Tibial artery (tissue), 4 donors: ENCODE measurements at regions not wholly inside any gene's neighbourhood (a gene's known extent, or its start where the extent isn't known, plus 50 kb on each side); places are given as distances from the start of the nearest gene placed in this dataset.

Experiments
- DNase-seq, 2 donors: peaks; one replicate each; pipeline ENCODE4 v3.0.0-alpha.2; 2019
- H3K27ac ChIP-seq, 2 donors: fragments of 200-600 bp; sonication (generic) in 1 of 2; 1 replicate in 1 of 2; 2 replicates in 1 of 2; pipeline ENCODE4 v1.5.1; 2018 to 2019; ENCODE audit warnings: mild to moderate bottlenecking in 1 of 2
- H3K27me3 ChIP-seq, 2 donors: fragments of 200-600 bp; sonication (generic) in 1 of 2; one replicate each; pipeline versions ENCODE4 v1.5.1 to v1.6.0; 2016 to 2019
- H3K36me3 ChIP-seq, 3 donors: fragments of 200-600 bp; sonication (generic) in 2 of 3; one replicate each; pipeline ENCODE4 v1.5.1; 2016 to 2019; ENCODE audit warnings: mild to moderate bottlenecking in 2 of 3
- H3K4me1 ChIP-seq, 4 donors: fragments of 200-600 bp; sonication (generic) in 2 of 4; 1 replicate in 3 of 4; 2 replicates in 1 of 4; pipeline ENCODE4 v1.5.1; 2016 to 2019
- H3K4me3 ChIP-seq, 2 donors: fragments of 200-600 bp; sonication (generic) in 1 of 2; 1 replicate in 1 of 2; 2 replicates in 1 of 2; pipeline ENCODE4 v1.5.1; 2018 to 2019; ENCODE audit warnings: mild to moderate bottlenecking in 2 of 2
- H3K9me3 ChIP-seq, 3 donors: fragments of 200-600 bp; sonication (generic) in 1 of 3; one replicate each; pipeline ENCODE4 v1.5.1; 2016 to 2019
- intact Hi-C: fragments of 100-400 bp; cut with DNase I; formaldehyde crosslinking; loops from one replicate; pipeline ENCODE4 v1.15.0; 2023; ENCODE audit warnings: low total_unique reads
- TF ChIP-seq, protein P1 (sequence below), 2 experiments: fragments of 200-600 bp in 1 of 2; fragments of 450-650 bp in 1 of 2; IDR thresholded peaks; one replicate each; pipeline ENCODE4 v1.5.1; 2017 to 2019; ENCODE audit warnings: antibody characterized with exemption in 2 of 2, mild to moderate bottlenecking in 1 of 2, moderate library complexity in 1 of 2

DNA sequence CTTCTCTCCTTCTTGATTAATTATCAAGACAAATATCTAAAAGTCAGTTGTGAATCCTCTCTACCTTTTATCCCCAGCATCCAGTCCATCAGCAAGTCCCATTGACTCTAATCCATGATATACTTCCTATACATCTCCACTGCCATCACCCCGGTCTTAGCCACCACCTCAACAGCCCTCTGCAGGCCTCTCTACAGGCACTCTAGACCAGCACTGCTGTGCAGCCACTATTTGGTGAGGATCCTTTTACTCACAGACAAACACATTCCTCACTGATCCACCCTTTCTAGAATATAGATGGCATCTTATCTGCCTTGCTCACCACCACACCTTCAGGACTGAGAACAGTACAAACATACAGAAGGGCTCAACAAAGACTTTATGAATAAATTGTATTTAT is 221.7 kb downstream of the RFC3 start:
- no peak for DNase-seq
- H3K27ac ChIP-seq: no peak overlapping the region
- H3K9me3 ChIP-seq: peaks cover 0 to 5% (median 4%) of the 10 kb centered on the region in 3 donors
- H3K4me3 ChIP-seq: no peak overlapping the region
- H3K27me3 ChIP-seq: no peaks in the 10 kb centered on the region
- peaks cover 0 to 4% (median 0%) of the 10 kb centered on the region in 4 donors for H3K4me1 ChIP-seq
- TF ChIP-seq, protein P1, sequence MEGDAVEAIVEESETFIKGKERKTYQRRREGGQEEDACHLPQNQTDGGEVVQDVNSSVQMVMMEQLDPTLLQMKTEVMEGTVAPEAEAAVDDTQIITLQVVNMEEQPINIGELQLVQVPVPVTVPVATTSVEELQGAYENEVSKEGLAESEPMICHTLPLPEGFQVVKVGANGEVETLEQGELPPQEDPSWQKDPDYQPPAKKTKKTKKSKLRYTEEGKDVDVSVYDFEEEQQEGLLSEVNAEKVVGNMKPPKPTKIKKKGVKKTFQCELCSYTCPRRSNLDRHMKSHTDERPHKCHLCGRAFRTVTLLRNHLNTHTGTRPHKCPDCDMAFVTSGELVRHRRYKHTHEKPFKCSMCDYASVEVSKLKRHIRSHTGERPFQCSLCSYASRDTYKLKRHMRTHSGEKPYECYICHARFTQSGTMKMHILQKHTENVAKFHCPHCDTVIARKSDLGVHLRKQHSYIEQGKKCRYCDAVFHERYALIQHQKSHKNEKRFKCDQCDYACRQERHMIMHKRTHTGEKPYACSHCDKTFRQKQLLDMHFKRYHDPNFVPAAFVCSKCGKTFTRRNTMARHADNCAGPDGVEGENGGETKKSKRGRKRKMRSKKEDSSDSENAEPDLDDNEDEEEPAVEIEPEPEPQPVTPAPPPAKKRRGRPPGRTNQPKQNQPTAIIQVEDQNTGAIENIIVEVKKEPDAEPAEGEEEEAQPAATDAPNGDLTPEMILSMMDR (IDR thresholded peaks at IDR 0.05): no peak
- intact Hi-C loops: no loop called here
- no peaks in the 10 kb centered on the region for H3K36me3 ChIP-seq

DNA sequence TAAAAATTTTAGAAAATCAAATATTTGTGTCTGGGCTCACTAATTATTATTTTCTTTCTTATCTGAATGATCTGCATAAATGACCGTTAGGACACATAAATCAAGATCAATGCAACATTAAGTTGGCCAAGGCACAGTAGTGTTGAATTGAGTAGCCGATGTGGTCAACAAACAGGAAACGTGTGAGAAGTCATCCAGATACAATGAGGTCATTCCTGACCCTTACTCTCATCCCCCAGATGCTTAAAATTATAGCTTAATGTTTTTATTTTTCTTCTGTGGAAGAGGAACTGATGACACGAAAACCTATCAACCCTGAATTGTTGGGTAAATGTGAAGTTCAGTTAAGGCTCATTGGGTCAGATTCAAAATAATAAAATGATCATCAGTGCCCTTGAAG is 222.9 kb downstream of the RFC3 start:
- TF ChIP-seq, protein P1 (IDR thresholded peaks at IDR 0.05): no peak
- H3K4me1 ChIP-seq: peaks cover 0 to 6% (median 0%) of the 10 kb centered on the region in 4 donors
- H3K36me3 ChIP-seq: no peaks in the 10 kb centered on the region
- no peak for DNase-seq
- no peaks in the 10 kb centered on the region for H3K9me3 ChIP-seq
- H3K4me3 ChIP-seq: no peak overlapping the region
- H3K27ac ChIP-seq: no peak overlapping the region
- intact Hi-C loops: no loop called here
- H3K27me3 ChIP-seq: no peaks in the 10 kb centered on the region

- peaks cover 0 to 6% (median 0%) of the 10 kb centered on the region in 4 donors for H3K4me1 ChIP-seq
- TF ChIP-seq, protein P1 (IDR thresholded peaks at IDR 0.05): no peak
- H3K36me3 ChIP-seq: no peaks in the 10 kb centered on the region
- no peak for DNase-seq
- H3K9me3 ChIP-seq: no peaks in the 10 kb centered on the region
- no peak overlapping the region for H3K27ac ChIP-seq
- intact Hi-C loops: no loop called here
- H3K4me3 ChIP-seq: no peak overlapping the region
- H3K27me3 ChIP-seq: no peaks in the 10 kb centered on the region
These were observed 226.1 kb downstream of the RFC3 start for GRCh38 chr13:34044041-34044440.

- Histone ChIP-seq H3K4me1 (peaks cover 0 to 6% (median 0%) of the 10 kb centered on the region in 4 donors), H3K27me3 (no peaks in the 10 kb centered on the region), H3K9me3 (no peaks in the 10 kb centered on the region), H3K36me3 (no peaks in the 10 kb centered on the region), H3K27ac (no peak overlapping the region), H3K4me3 (no peak overlapping the region)
- intact Hi-C loops: no loop called here
- no peak for DNase-seq
- TF ChIP-seq, protein P1 (IDR thresholded peaks at IDR 0.05): no peak
These were observed 226.7 kb downstream of the RFC3 start for GRCh38 chr13:34044660-34045080.

- TF ChIP-seq, protein P1 (IDR thresholded peaks at IDR 0.05): no peak
- H3K4me1 ChIP-seq: peaks cover 0 to 6% (median 0%) of the 10 kb centered on the region in 4 donors
- H3K4me3 ChIP-seq: no peak overlapping the region
- intact Hi-C loops: no loop called here
- H3K9me3 ChIP-seq: no peaks in the 10 kb centered on the region
- no peak for DNase-seq
- no peak overlapping the region for H3K27ac ChIP-seq
- no peaks in the 10 kb centered on the region for H3K27me3 ChIP-seq
- H3K36me3 ChIP-seq: no peaks in the 10 kb centered on the region
These were observed 228.5 kb downstream of the RFC3 start for GRCh38 chr13:34046457-34046856.

GRCh38 chr13:34048652-34049051 is 230.7 kb downstream of the RFC3 start:
- no peak overlapping the region for H3K4me3 ChIP-seq
- no peaks in the 10 kb centered on the region for H3K27me3 ChIP-seq
- H3K4me1 ChIP-seq: peaks cover 0 to 6% (median 0%) of the 10 kb centered on the region in 4 donors
- TF ChIP-seq, protein P1 (IDR thresholded peaks at IDR 0.05): no peak
- H3K36me3 ChIP-seq: no peaks in the 10 kb centered on the region
- no peak for DNase-seq
- intact Hi-C loops: no loop called here
- no peak overlapping the region for H3K27ac ChIP-seq
- H3K9me3 ChIP-seq: no peaks in the 10 kb centered on the region
